Stimulated activated effector memory CD8-positive, alpha-beta T cell treated with anti-CD3 and anti-CD28 coated beads, Interleukin-12 subunit alpha, Interleukin-12 subunit beta, amount 100 ng/mL, for 72 hours (primary cell): ENCODE measurements at regions not wholly inside any gene's neighbourhood (a gene's known extent, or its start where the extent isn't known, plus 50 kb on each side); places are given as distances from the start of the nearest gene placed in this dataset.

Source experiments
- ATAC-seq: fragments of 150-1000 bp; cut with Tn5 transposase; 2 replicates; pipeline ENCODE4 v1.10.0; 2021
- DNase-seq, 2 donors: peaks; one replicate each; pipeline ENCODE4 v3.0.0; 2021 to 2022; ENCODE audit warnings: low spot score in 2 of 2
- H3K27ac Mint-ChIP-seq: one replicate; pipeline ENCODE4 v1.8.0; 2022; ENCODE audit warnings: mild to moderate bottlenecking, mixed read lengths
- H3K36me3 Mint-ChIP-seq: one replicate; pipeline ENCODE4 v1.8.0; 2022; ENCODE audit warnings: mild to moderate bottlenecking, mixed read lengths
- H3K4me1 Mint-ChIP-seq: one replicate; pipeline ENCODE4 v1.8.0; 2022; ENCODE audit warnings: mixed read lengths
- H3K4me3 Mint-ChIP-seq: one replicate; pipeline ENCODE4 v1.8.0; 2022; ENCODE audit warnings: mild to moderate bottlenecking, mixed read lengths
- H3K9me3 Mint-ChIP-seq: one replicate; pipeline ENCODE4 v1.8.0; 2022; ENCODE audit warnings: mixed read lengths

GRCh38 chr17:79424471-79425185 lies 186.2 kb downstream of the RBFOX3 start:
- H3K4me1 Mint-ChIP-seq: no peaks in the 10 kb centered on the region
- H3K27ac Mint-ChIP-seq: no peak overlapping the region
- ATAC-seq (no peak), DNase-seq (no peak)
- H3K36me3 Mint-ChIP-seq: no peaks in the 10 kb centered on the region
- H3K9me3 Mint-ChIP-seq: no peaks in the 10 kb centered on the region
- no peak overlapping the region for H3K4me3 Mint-ChIP-seq

GRCh38 chr17:79423811-79424465 lies 186.9 kb downstream of the RBFOX3 start:
- ATAC-seq (no peak), DNase-seq (no peak)
- H3K9me3 Mint-ChIP-seq: no peaks in the 10 kb centered on the region
- H3K36me3 Mint-ChIP-seq: no peaks in the 10 kb centered on the region
- H3K4me1 Mint-ChIP-seq: no peaks in the 10 kb centered on the region
- no peak overlapping the region for H3K27ac Mint-ChIP-seq
- no peak overlapping the region for H3K4me3 Mint-ChIP-seq

DNA sequence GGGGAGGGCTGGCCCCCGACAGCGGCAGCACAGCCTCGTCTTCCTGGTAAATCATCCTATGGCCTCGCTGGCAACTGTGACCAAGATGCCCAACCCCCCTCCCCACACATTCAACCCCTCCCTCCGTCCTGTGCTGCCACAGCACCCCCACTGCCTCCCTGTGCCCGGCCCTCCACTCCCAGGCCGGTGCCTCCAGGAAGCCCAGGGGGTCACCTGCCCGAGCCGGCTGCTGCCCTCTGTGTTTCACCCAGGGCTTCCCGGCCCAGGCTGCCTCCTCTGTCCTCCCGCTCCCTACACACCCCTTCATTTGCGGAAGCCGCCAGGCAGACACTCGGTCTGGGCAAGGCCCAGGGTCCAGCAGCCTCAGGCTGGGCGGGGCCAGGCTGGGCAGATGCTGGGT lies 188.6 kb downstream of the RBFOX3 start:
- H3K4me3 Mint-ChIP-seq: no peak overlapping the region
- H3K27ac Mint-ChIP-seq: no peak overlapping the region
- DNase-seq: no peak
- ATAC-seq: no peak
- H3K9me3 Mint-ChIP-seq: no peaks in the 10 kb centered on the region
- H3K36me3 Mint-ChIP-seq: no peaks in the 10 kb centered on the region
- H3K4me1 Mint-ChIP-seq: no peaks in the 10 kb centered on the region

GRCh38 chr17:79420318-79421243 lies 190.3 kb downstream of the RBFOX3 start:
- Mint-ChIP-seq H3K27ac (no peak overlapping the region), H3K9me3 (no peaks in the 10 kb centered on the region), H3K36me3 (no peaks in the 10 kb centered on the region), H3K4me3 (no peak overlapping the region), H3K4me1 (no peaks in the 10 kb centered on the region)
- DNase-seq (no peak), ATAC-seq (peak; percentile 36)

GRCh38 chr17:79417476-79417988 lies 193.3 kb downstream of the RBFOX3 start:
- Mint-ChIP-seq H3K4me3 (no peak overlapping the region), H3K27ac (no peak overlapping the region), H3K9me3 (no peaks in the 10 kb centered on the region)

GRCh38 chr17:79415909-79416308 lies 194.9 kb downstream of the RBFOX3 start:
- ATAC-seq: no peak
- Mint-ChIP-seq H3K36me3 (no peaks in the 10 kb centered on the region), H3K4me1 (no peaks in the 10 kb centered on the region), H3K27ac (no peak overlapping the region), H3K4me3 (no peak overlapping the region), H3K9me3 (no peaks in the 10 kb centered on the region)
- no peak for DNase-seq

More at GRCh38 chr17:79417476-79417988, 193.3 kb downstream of the RBFOX3 start:
- ATAC-seq (no peak), DNase-seq (no peak)
- H3K4me1 Mint-ChIP-seq: no peaks in the 10 kb centered on the region
- H3K36me3 Mint-ChIP-seq: no peaks in the 10 kb centered on the region

- H3K4me1 Mint-ChIP-seq: no peaks in the 10 kb centered on the region
- no peak overlapping the region for H3K4me3 Mint-ChIP-seq
- no peak overlapping the region for H3K27ac Mint-ChIP-seq
- no peaks in the 10 kb centered on the region for H3K9me3 Mint-ChIP-seq
- H3K36me3 Mint-ChIP-seq: no peaks in the 10 kb centered on the region
- no peak for ATAC-seq
- no peak for DNase-seq
Measured at GRCh38 chr17:79415365-79415764, 195.5 kb downstream of the RBFOX3 start.

GRCh38 chr17:79414793-79415211 lies 196.0 kb downstream of the RBFOX3 start:
- H3K4me3 Mint-ChIP-seq: no peak overlapping the region
- no peak for DNase-seq
- H3K36me3 Mint-ChIP-seq: no peaks in the 10 kb centered on the region
- H3K9me3 Mint-ChIP-seq: no peaks in the 10 kb centered on the region
- ATAC-seq: no peak
- H3K4me1 Mint-ChIP-seq: no peaks in the 10 kb centered on the region
- H3K27ac Mint-ChIP-seq: no peak overlapping the region

DNA sequence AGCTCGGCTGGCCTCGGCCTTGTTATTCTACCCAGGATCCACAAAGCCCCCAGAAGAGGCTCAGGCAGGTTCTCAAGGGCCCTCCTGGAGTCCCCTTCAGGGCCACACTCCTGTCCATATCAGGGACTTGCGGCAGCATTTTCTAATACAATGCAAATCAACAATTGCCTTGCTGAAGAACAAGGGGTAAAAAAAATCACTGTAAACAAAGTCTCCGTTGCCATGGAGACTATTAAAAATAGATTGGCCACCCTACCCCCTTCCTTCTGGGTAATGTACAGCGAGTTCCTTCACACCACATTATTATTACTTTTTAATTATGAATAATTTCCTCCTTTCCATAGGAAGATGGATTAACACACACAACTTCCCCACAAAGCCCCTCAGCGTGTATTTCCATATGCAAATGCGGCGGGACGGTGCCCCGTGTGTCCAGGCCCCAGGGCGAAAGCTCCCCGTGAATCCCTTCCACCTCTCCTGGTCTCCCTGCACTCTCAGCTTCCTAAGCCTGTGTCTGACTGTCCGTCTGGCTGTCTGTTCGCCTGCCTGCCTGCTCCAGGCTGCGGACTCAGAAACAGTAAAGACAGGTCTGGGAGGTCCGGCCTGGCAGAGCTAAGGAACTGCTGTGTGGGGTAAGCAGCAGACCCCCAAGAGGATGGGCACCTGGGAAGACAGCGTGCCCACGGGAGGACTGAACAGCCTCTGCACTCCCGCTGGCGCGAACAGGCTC lies 196.6 kb downstream of the RBFOX3 start:
- no peaks in the 10 kb centered on the region for H3K36me3 Mint-ChIP-seq
- ATAC-seq: no peak
- no peaks in the 10 kb centered on the region for H3K9me3 Mint-ChIP-seq
- no peak for DNase-seq
- H3K4me3 Mint-ChIP-seq: no peak overlapping the region
- no peaks in the 10 kb centered on the region for H3K4me1 Mint-ChIP-seq
- H3K27ac Mint-ChIP-seq: no peak overlapping the region

DNA sequence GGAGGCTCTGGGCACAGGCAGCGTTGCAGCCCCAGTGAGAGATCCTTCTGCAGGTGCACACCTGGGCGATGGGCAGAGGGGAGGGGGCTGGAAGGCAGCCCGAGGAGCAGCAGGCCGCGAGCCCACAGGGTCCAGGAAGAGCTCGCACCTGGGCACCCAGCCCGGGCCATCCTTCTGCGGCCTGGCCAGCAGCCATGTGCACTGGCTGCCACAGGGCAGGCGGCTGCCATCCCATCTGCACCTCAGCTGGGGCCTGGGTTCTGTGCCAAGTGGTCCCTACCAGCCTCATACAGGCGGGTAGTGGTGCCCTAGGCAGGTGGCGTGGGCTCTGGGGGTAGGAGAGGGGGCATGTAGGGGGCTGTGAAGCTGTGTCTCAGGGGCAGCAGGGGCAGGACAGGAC lies 197.2 kb downstream of the RBFOX3 start:
- no peak overlapping the region for H3K4me3 Mint-ChIP-seq
- DNase-seq (no peak), ATAC-seq (no peak)
- no peak overlapping the region for H3K27ac Mint-ChIP-seq
- no peaks in the 10 kb centered on the region for H3K36me3 Mint-ChIP-seq
- H3K4me1 Mint-ChIP-seq: no peaks in the 10 kb centered on the region
- H3K9me3 Mint-ChIP-seq: no peaks in the 10 kb centered on the region

- no peak for DNase-seq
- no peak overlapping the region for H3K27ac Mint-ChIP-seq
Measured at GRCh38 chr17:79412886-79413390, 197.9 kb downstream of the RBFOX3 start.

DNA sequence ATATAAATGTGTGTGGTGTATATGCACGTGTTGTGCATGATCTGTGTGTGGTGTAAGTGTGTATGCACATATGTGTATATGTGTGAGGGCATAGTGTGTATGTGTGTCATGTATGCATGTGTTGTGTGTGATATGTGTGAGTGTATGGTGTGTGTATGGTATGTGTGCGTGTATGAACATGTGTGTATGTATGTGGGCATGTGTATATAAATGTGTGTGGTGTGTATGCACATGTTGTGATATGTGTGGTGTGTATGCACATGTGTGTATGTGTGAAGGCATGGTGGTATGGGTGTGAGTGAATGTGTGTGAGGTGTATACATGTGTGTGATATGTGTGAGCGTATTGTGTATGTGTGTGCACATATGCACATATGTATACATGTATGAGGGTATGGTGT lies 198.7 kb downstream of the RBFOX3 start:
- DNase-seq (no peak), ATAC-seq (no peak)
- H3K27ac Mint-ChIP-seq: no peak overlapping the region
- H3K4me1 Mint-ChIP-seq: no peaks in the 10 kb centered on the region
- H3K36me3 Mint-ChIP-seq: no peaks in the 10 kb centered on the region
- no peaks in the 10 kb centered on the region for H3K9me3 Mint-ChIP-seq
- no peak overlapping the region for H3K4me3 Mint-ChIP-seq

More at GRCh38 chr17:79412886-79413390, 197.9 kb downstream of the RBFOX3 start:
- ATAC-seq: no peak
- Mint-ChIP-seq H3K9me3 (no peaks in the 10 kb centered on the region), H3K36me3 (no peaks in the 10 kb centered on the region), H3K4me1 (no peaks in the 10 kb centered on the region), H3K4me3 (no peak overlapping the region)

- H3K9me3 Mint-ChIP-seq: no peaks in the 10 kb centered on the region
- ATAC-seq: no peak
- no peak overlapping the region for H3K27ac Mint-ChIP-seq
- no peak overlapping the region for H3K4me3 Mint-ChIP-seq
- DNase-seq: no peak
- H3K36me3 Mint-ChIP-seq: no peaks in the 10 kb centered on the region
- no peaks in the 10 kb centered on the region for H3K4me1 Mint-ChIP-seq
Measured at GRCh38 chr17:79411419-79411818, 199.4 kb downstream of the RBFOX3 start.

- Mint-ChIP-seq H3K9me3 (no peaks in the 10 kb centered on the region), H3K36me3 (no peaks in the 10 kb centered on the region), H3K27ac (no peak overlapping the region), H3K4me1 (no peaks in the 10 kb centered on the region), H3K4me3 (no peak overlapping the region)
- ATAC-seq (no peak), DNase-seq (no peak)
Measured at GRCh38 chr17:79410681-79411080, 200.2 kb downstream of the RBFOX3 start.

DNA sequence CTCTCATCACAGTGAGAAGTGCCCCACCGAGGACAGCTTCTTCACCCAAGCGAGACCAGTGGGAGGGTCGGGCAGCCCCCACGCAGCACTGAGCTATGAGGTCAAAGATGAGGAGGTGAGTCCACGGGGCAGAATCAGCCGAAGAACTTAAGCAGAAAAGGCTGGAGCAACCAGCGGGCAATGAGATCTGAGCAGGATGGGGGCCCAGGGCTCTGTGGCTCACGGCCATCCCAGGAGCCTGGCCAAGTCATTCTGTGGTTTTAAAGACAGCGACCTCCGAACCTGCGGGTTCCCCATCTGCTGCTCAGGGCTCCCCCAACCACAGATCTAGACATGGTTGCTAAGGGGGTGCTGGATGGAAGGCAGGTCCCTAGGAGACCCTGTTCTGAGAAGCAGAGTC lies 202.6 kb downstream of the RBFOX3 start:
- Mint-ChIP-seq H3K4me1 (no peaks in the 10 kb centered on the region), H3K36me3 (no peaks in the 10 kb centered on the region), H3K9me3 (no peaks in the 10 kb centered on the region), H3K27ac (no peak overlapping the region), H3K4me3 (no peak overlapping the region)
- ATAC-seq: no peak
- DNase-seq: no peak
